ENCODE measurements at regions not wholly inside any gene's neighbourhood (a gene's known extent, or its start where the extent isn't known, plus 50 kb on each side); places are given as distances from the start of the nearest gene placed in this dataset.

DNA sequence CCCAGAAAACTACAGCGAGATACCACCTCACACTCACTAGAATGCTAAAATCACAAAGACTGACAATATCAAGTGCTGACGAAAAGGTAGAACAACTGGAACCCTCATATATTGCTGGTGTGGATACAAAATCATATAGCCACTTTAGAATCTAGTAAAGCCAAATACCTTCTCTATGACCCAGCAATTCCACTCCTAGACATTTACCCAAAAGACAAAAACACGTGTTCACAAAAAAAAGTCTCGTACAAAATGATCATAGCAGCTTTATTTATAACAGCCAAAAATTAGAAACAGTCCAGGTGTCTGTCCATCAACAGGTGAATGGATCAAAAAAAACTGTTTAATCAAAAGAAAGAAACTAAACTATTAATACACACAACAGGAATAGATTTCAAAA lies 126.6 kb downstream of the ZFP36L2 start:
- no peaks in the 10 kb centered on the region for H3K27me3 ChIP-seq (ENCODE audit: control insufficient read depth in 4 of 4, insufficient read depth in 4 of 4, low read length in 3 of 4)
- 95% methylated on average over 4 of the region's 4 CpGs for WGBS
- no peak for DNase-seq (ENCODE audit: low spot score)

GRCh38 chr2:43098539-43098938 lies 127.9 kb downstream of the ZFP36L2 start:
- WGBS = 86% methylated on average over 4 of the region's 4 CpGs
- Histone ChIP-seq H3K27me3 (ENCODE audit: control insufficient read depth in 4 of 4, insufficient read depth in 4 of 4, low read length in 3 of 4) (no peaks in the 10 kb centered on the region), H3K9ac (ENCODE audit: low read depth in 1 of 2, low read length in 2 of 2) (no peak overlapping the region), H3K4me3 (ENCODE audit: low read depth in 1 of 3, low read length in 3 of 3) (no peak overlapping the region), H3K4me1 (ENCODE audit: control insufficient read depth in 4 of 4, insufficient read depth in 4 of 4, low read length in 3 of 4) (peaks cover 0 to 4% (median 2%) of the 10 kb centered on the region in 4 donors), H3K9me3 (ENCODE audit: control insufficient read depth in 4 of 4, low read length in 3 of 4) (no peaks in the 10 kb centered on the region), H3K36me3 (ENCODE audit: control insufficient read depth in 4 of 4, insufficient read depth in 3 of 4, low read depth in 1 of 4, low read length in 3 of 4) (no peaks in the 10 kb centered on the region), H3K27ac (ENCODE audit: low read depth in 1 of 2, low read length in 2 of 2) (no peak overlapping the region)
- TF ChIP-seq, protein P1, sequence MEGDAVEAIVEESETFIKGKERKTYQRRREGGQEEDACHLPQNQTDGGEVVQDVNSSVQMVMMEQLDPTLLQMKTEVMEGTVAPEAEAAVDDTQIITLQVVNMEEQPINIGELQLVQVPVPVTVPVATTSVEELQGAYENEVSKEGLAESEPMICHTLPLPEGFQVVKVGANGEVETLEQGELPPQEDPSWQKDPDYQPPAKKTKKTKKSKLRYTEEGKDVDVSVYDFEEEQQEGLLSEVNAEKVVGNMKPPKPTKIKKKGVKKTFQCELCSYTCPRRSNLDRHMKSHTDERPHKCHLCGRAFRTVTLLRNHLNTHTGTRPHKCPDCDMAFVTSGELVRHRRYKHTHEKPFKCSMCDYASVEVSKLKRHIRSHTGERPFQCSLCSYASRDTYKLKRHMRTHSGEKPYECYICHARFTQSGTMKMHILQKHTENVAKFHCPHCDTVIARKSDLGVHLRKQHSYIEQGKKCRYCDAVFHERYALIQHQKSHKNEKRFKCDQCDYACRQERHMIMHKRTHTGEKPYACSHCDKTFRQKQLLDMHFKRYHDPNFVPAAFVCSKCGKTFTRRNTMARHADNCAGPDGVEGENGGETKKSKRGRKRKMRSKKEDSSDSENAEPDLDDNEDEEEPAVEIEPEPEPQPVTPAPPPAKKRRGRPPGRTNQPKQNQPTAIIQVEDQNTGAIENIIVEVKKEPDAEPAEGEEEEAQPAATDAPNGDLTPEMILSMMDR (IDR thresholded peaks at IDR 0.05; ENCODE audit: low read depth, low read length, missing input control) = no peak
- no peak for TF ChIP-seq JUND (IDR thresholded peaks at IDR 0.05)
- no peak for TF ChIP-seq HNF4G (IDR thresholded peaks at IDR 0.05)
- no peak for TF ChIP-seq YY1 (IDR thresholded peaks at IDR 0.05)
- TF ChIP-seq MAX (IDR thresholded peaks at IDR 0.05) = no peak
- TF ChIP-seq RXRA (IDR thresholded peaks at IDR 0.05) = no peak
- TF ChIP-seq HNF4A (conservative IDR thresholded peaks at IDR 0.05) = no peak
- no peak for DNase-seq (ENCODE audit: low spot score)

More for the DNA sequence above, 126.6 kb downstream of the ZFP36L2 start:
- Histone ChIP-seq H3K9ac (ENCODE audit: low read depth in 1 of 2, low read length in 2 of 2) (no peak overlapping the region), H3K27ac (ENCODE audit: low read depth in 1 of 2, low read length in 2 of 2) (no peak overlapping the region), H3K9me3 (ENCODE audit: control insufficient read depth in 4 of 4, low read length in 3 of 4) (no peaks in the 10 kb centered on the region), H3K4me3 (ENCODE audit: low read depth in 1 of 3, low read length in 3 of 3) (no peak overlapping the region), H3K4me1 (ENCODE audit: control insufficient read depth in 4 of 4, insufficient read depth in 4 of 4, low read length in 3 of 4) (peaks cover 0 to 4% (median 2%) of the 10 kb centered on the region in 4 donors), H3K36me3 (ENCODE audit: control insufficient read depth in 4 of 4, insufficient read depth in 3 of 4, low read depth in 1 of 4, low read length in 3 of 4) (no peaks in the 10 kb centered on the region)
- no peak for TF ChIP-seq TAF1 (conservative IDR thresholded peaks at IDR 0.05)
- no peak for TF ChIP-seq EGR1 (IDR thresholded peaks at IDR 0.05; ENCODE audit: low read depth in 2 of 2)
- TF ChIP-seq SP1 (IDR thresholded peaks at IDR 0.05) = no peak
- no peak for TF ChIP-seq FOXA1 (IDR thresholded peaks at IDR 0.05)
- no peak for TF ChIP-seq NR2F2 (IDR thresholded peaks at IDR 0.05)
- no peak for TF ChIP-seq RAD21 (IDR thresholded peaks at IDR 0.05)
- no peak for TF ChIP-seq MAX (IDR thresholded peaks at IDR 0.05)
- TF ChIP-seq RXRA (IDR thresholded peaks at IDR 0.05) = no peak
- TF ChIP-seq, protein P1 (IDR thresholded peaks at IDR 0.05; ENCODE audit: low read depth, low read length, missing input control) = no peak
- TF ChIP-seq HNF4A (conservative IDR thresholded peaks at IDR 0.05) = no peak
- TF ChIP-seq ATF3 (IDR thresholded peaks at IDR 0.05) = no peak
- no peak for TF ChIP-seq HNF4G (IDR thresholded peaks at IDR 0.05)
- no peak for TF ChIP-seq FOXA2 (IDR thresholded peaks at IDR 0.05)
- TF ChIP-seq ZBTB33 (IDR thresholded peaks at IDR 0.05) = no peak

Measured in liver (tissue), 8 donors.